ENCODE measurements at regions not wholly inside any gene's neighbourhood (a gene's known extent, or its start where the extent isn't known, plus 50 kb on each side); places are given as distances from the start of the nearest gene placed in this dataset.

- DNase-seq (ENCODE audit: low spot score) = peak; percentile 8
- in situ Hi-C loops (cut with HindIII; ENCODE audit: low sequenced_read_pairs) = no loop called here
Measured at GRCh38 chr2:59986511-59986910, 566.9 kb downstream of the BCL11A start.

- in situ Hi-C loops (cut with HindIII; ENCODE audit: low sequenced_read_pairs) = no loop called here
- DNase-seq (ENCODE audit: low spot score) = no peak
Measured at GRCh38 chr2:59985923-59986322, 567.5 kb downstream of the BCL11A start.

GRCh38 chr2:59974051-59974766 is 579.2 kb downstream of the BCL11A start:
- DNase-seq (ENCODE audit: low spot score) = no peak

GRCh38 chr2:59969161-59969560 is 584.3 kb downstream of the BCL11A start:
- DNase-seq (ENCODE audit: low spot score) = no peak
- in situ Hi-C loops (cut with HindIII; ENCODE audit: low sequenced_read_pairs) = no loop called here

More at GRCh38 chr2:59974051-59974766, 579.2 kb downstream of the BCL11A start:
- in situ Hi-C loops (cut with HindIII; ENCODE audit: low sequenced_read_pairs) = no loop called here

GRCh38 chr2:59968441-59968840 is 585.0 kb downstream of the BCL11A start:
- no peak for DNase-seq (ENCODE audit: low spot score)
- in situ Hi-C loops (cut with HindIII; ENCODE audit: low sequenced_read_pairs) = no loop called here

GRCh38 chr2:59967691-59968090 is 585.8 kb downstream of the BCL11A start:
- no peak for DNase-seq (ENCODE audit: low spot score)
- in situ Hi-C loops (cut with HindIII; ENCODE audit: low sequenced_read_pairs) = no loop called here

- in situ Hi-C loops (cut with HindIII; ENCODE audit: low sequenced_read_pairs) = no loop called here
- no peak for DNase-seq (ENCODE audit: low spot score)
Measured at GRCh38 chr2:59963157-59963556, 590.3 kb downstream of the BCL11A start.

GRCh38 chr2:59961746-59962145 is 591.7 kb downstream of the BCL11A start:
- DNase-seq (ENCODE audit: low spot score) = no peak
- in situ Hi-C loops (cut with HindIII; ENCODE audit: low sequenced_read_pairs) = no loop called here

GRCh38 chr2:59959944-59960343 is 593.5 kb downstream of the BCL11A start:
- no peak for DNase-seq (ENCODE audit: low spot score)
- in situ Hi-C loops (cut with HindIII; ENCODE audit: low sequenced_read_pairs) = no loop called here

GRCh38 chr2:59957504-59957903 is 596.0 kb downstream of the BCL11A start:
- in situ Hi-C loops (cut with HindIII; ENCODE audit: low sequenced_read_pairs) = no loop called here
- DNase-seq (ENCODE audit: low spot score) = no peak

GRCh38 chr2:59956981-59957380 is 596.5 kb downstream of the BCL11A start:
- in situ Hi-C loops (cut with HindIII; ENCODE audit: low sequenced_read_pairs) = no loop called here

GRCh38 chr2:59947917-59948541 is 605.4 kb downstream of the BCL11A start:
- in situ Hi-C loops (cut with HindIII; ENCODE audit: low sequenced_read_pairs) = no loop called here
- DNase-seq (ENCODE audit: low spot score) = no peak

More at GRCh38 chr2:59956981-59957380, 596.5 kb downstream of the BCL11A start:
- DNase-seq (ENCODE audit: low spot score) = no peak

- no peak for DNase-seq (ENCODE audit: low spot score)
- in situ Hi-C loops (cut with HindIII; ENCODE audit: low sequenced_read_pairs) = no loop called here
Measured at GRCh38 chr2:59947209-59947608, 606.2 kb downstream of the BCL11A start.

- DNase-seq (ENCODE audit: low spot score) = no peak
- in situ Hi-C loops (cut with HindIII; ENCODE audit: low sequenced_read_pairs) = no loop called here
Measured at GRCh38 chr2:59939236-59939635, 614.2 kb downstream of the BCL11A start.

- in situ Hi-C loops (cut with HindIII; ENCODE audit: low sequenced_read_pairs) = no loop called here
Measured at GRCh38 chr2:59938181-59938580, 615.3 kb downstream of the BCL11A start.

GRCh38 chr2:59936048-59936447 is 617.4 kb downstream of the BCL11A start:
- no peak for DNase-seq (ENCODE audit: low spot score)
- in situ Hi-C loops (cut with HindIII; ENCODE audit: low sequenced_read_pairs) = no loop called here

More at GRCh38 chr2:59938181-59938580, 615.3 kb downstream of the BCL11A start:
- DNase-seq (ENCODE audit: low spot score) = no peak

GRCh38 chr2:59935005-59935404 is 618.4 kb downstream of the BCL11A start:
- DNase-seq (ENCODE audit: low spot score) = no peak
- in situ Hi-C loops (cut with HindIII; ENCODE audit: low sequenced_read_pairs) = no loop called here

GRCh38 chr2:59933948-59934347 is 619.5 kb downstream of the BCL11A start:
- no peak for DNase-seq (ENCODE audit: low spot score)
- in situ Hi-C loops (cut with HindIII; ENCODE audit: low sequenced_read_pairs) = no loop called here

GRCh38 chr2:59932341-59932740 is 621.1 kb downstream of the BCL11A start:
- DNase-seq (ENCODE audit: low spot score) = no peak
- in situ Hi-C loops (cut with HindIII; ENCODE audit: low sequenced_read_pairs) = no loop called here

- in situ Hi-C loops (cut with HindIII; ENCODE audit: low sequenced_read_pairs) = no loop called here
- DNase-seq (ENCODE audit: low spot score) = no peak
Measured at GRCh38 chr2:59930430-59930829, 623.0 kb downstream of the BCL11A start.

- in situ Hi-C loops (cut with HindIII; ENCODE audit: low sequenced_read_pairs) = no loop called here
- peak; percentile 8 for DNase-seq (ENCODE audit: low spot score)
Measured at GRCh38 chr2:59926731-59927130, 626.7 kb downstream of the BCL11A start.
